Tibial nerve (tissue), 4 donors: ENCODE measurements at regions not wholly inside any gene's neighbourhood (a gene's known extent, or its start where the extent isn't known, plus 50 kb on each side); places are given as distances from the start of the nearest gene placed in this dataset.

Experiments used
- DNase-seq, 2 donors: peaks; one replicate each; pipeline ENCODE4 v3.0.0-alpha.2; 2019; ENCODE audit warnings: low spot score in 2 of 2
- H3K27ac ChIP-seq, 4 donors: fragments of 200-600 bp; sonication (generic) in 3 of 4; one replicate each; pipeline ENCODE4 v1.5.1; 2017 to 2019; ENCODE audit warnings: mild to moderate bottlenecking in 1 of 4
- H3K27me3 ChIP-seq, 2 donors: fragments of 200-600 bp; sonication (generic) in 1 of 2; one replicate each; pipeline versions ENCODE4 v1.5.1 to v1.6.0; 2017 to 2019
- H3K36me3 ChIP-seq, 3 donors: fragments of 200-600 bp; sonication (generic); one replicate each; pipeline ENCODE4 v1.5.1; 2018 to 2019
- H3K4me1 ChIP-seq, 4 donors: fragments of 200-600 bp; sonication (generic) in 3 of 4; one replicate each; pipeline ENCODE4 v1.5.1; 2017 to 2019
- H3K4me3 ChIP-seq, 4 donors: fragments of 200-600 bp; sonication (generic) in 3 of 4; one replicate each; pipeline ENCODE4 v1.5.1; 2017 to 2019; ENCODE audit warnings: mild to moderate bottlenecking in 1 of 4, moderate library complexity in 1 of 4
- H3K9me3 ChIP-seq, 4 donors: fragments of 200-600 bp; sonication (generic) in 3 of 4; one replicate each; pipeline ENCODE4 v1.5.1; 2017 to 2019
- EP300 ChIP-seq, 2 donors: sonication (generic); formaldehyde crosslinking; IDR thresholded peaks; one replicate each; pipeline ENCODE4 v1.6.1; 2017; ENCODE audit warnings: antibody characterized with exemption in 2 of 2, mild to moderate bottlenecking in 1 of 2
- POLR2A ChIP-seq, 2 donors: fragments of 450-650 bp; IDR thresholded peaks; one replicate each; pipeline ENCODE4 v1.6.1; 2017; ENCODE audit warnings: antibody characterized with exemption in 2 of 2, mild to moderate bottlenecking in 2 of 2, moderate library complexity in 2 of 2
- WGBS, 2 donors: methylation state at CpG; one replicate each; pipeline ENCODE4 v1.1.5; 2018; 5-methylcytosine and 5-hydroxymethylcytosine counted together
- TF ChIP-seq, protein P1 (sequence below), 5 experiments: fragments of 200-600 bp in 3 of 5; fragments of 450-650 bp in 2 of 5; sonication (generic) in 3 of 5; IDR thresholded peaks; one replicate each; pipeline ENCODE4 v1.5.1; 2016 to 2019; ENCODE audit warnings: antibody characterized with exemption in 5 of 5, mild to moderate bottlenecking in 3 of 5, moderate library complexity in 2 of 5

GRCh38 chr12:39230086-39230485, 212.8 kb downstream of the KIF21A start:
- H3K36me3 ChIP-seq, result no peaks in the 10 kb centered on the region
- TF ChIP-seq, protein P1, sequence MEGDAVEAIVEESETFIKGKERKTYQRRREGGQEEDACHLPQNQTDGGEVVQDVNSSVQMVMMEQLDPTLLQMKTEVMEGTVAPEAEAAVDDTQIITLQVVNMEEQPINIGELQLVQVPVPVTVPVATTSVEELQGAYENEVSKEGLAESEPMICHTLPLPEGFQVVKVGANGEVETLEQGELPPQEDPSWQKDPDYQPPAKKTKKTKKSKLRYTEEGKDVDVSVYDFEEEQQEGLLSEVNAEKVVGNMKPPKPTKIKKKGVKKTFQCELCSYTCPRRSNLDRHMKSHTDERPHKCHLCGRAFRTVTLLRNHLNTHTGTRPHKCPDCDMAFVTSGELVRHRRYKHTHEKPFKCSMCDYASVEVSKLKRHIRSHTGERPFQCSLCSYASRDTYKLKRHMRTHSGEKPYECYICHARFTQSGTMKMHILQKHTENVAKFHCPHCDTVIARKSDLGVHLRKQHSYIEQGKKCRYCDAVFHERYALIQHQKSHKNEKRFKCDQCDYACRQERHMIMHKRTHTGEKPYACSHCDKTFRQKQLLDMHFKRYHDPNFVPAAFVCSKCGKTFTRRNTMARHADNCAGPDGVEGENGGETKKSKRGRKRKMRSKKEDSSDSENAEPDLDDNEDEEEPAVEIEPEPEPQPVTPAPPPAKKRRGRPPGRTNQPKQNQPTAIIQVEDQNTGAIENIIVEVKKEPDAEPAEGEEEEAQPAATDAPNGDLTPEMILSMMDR (IDR thresholded peaks at IDR 0.05), result no peak
- no peak for TF ChIP-seq POLR2A (IDR thresholded peaks at IDR 0.05)
- no peak for TF ChIP-seq EP300 (IDR thresholded peaks at IDR 0.05)
- 74 to 77% methylated on average over 3 of the region's 3 CpGs for WGBS, 2 donors
- no peak for DNase-seq
- H3K27me3 ChIP-seq, result no peaks in the 10 kb centered on the region
- no peak overlapping the region for H3K4me3 ChIP-seq
- H3K4me1 ChIP-seq, result no peaks in the 10 kb centered on the region
- no peaks in the 10 kb centered on the region for H3K9me3 ChIP-seq
- H3K27ac ChIP-seq, result no peak overlapping the region

GRCh38 chr12:39227218-39227617, 215.7 kb downstream of the KIF21A start:
- Histone ChIP-seq H3K27ac (no peak overlapping the region), H3K4me3 (no peak overlapping the region), H3K9me3 (peaks cover 0 to 3% (median 0%) of the 10 kb centered on the region in 4 donors), H3K4me1 (no peaks in the 10 kb centered on the region), H3K27me3 (no peaks in the 10 kb centered on the region), H3K36me3 (no peaks in the 10 kb centered on the region)
- WGBS, 2 donors, result 34 to 49% methylated on average over 2 of the region's 2 CpGs
- TF ChIP-seq POLR2A (IDR thresholded peaks at IDR 0.05), result no peak
- TF ChIP-seq, protein P1 (IDR thresholded peaks at IDR 0.05), result no peak
- DNase-seq, result no peak

- Histone ChIP-seq H3K9me3 (peaks cover 0 to 3% (median 0%) of the 10 kb centered on the region in 4 donors), H3K4me3 (no peak overlapping the region), H3K4me1 (no peaks in the 10 kb centered on the region), H3K36me3 (no peaks in the 10 kb centered on the region), H3K27me3 (no peaks in the 10 kb centered on the region), H3K27ac (no peak overlapping the region)
- TF ChIP-seq EP300 (IDR thresholded peaks at IDR 0.05) (no peak), POLR2A (IDR thresholded peaks at IDR 0.05) (no peak)
- DNase-seq, result no peak
These were observed 217.9 kb downstream of the KIF21A start for GRCh38 chr12:39224971-39225370.

DNA sequence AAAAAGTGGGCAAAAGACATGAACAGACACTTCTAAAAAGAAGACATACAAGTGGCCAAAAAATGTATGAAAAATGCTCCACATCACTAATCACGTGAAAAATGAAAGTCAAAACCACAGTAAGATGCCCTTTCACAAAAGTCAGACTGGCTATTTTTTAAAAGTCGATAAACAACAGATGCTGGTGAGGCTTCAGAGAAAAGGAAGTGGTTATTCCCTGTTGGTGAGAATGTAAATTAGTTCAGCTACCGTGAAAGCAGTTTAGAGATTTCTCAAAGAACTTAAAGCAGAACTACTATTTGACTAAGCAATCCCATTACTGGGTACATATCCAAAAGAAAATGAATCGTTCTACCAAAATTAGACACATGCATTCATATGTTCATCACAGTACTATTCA, 237.0 kb downstream of the KIF21A start:
- Histone ChIP-seq H3K36me3 (no peaks in the 10 kb centered on the region), H3K9me3 (peaks cover 0 to 19% (median 3%) of the 10 kb centered on the region in 4 donors), H3K27me3 (no peaks in the 10 kb centered on the region), H3K4me3 (no peak overlapping the region), H3K27ac (no peak overlapping the region), H3K4me1 (no peaks in the 10 kb centered on the region)
- DNase-seq, result no peak
- WGBS, 2 donors, result 53 to 56% methylated on average over 4 of the region's 4 CpGs
- TF ChIP-seq POLR2A (IDR thresholded peaks at IDR 0.05), result no peak
- TF ChIP-seq EP300 (IDR thresholded peaks at IDR 0.05), result no peak
- TF ChIP-seq, protein P1 (IDR thresholded peaks at IDR 0.05), result no peak

- H3K36me3 ChIP-seq, result no peaks in the 10 kb centered on the region
- H3K4me3 ChIP-seq, result no peak overlapping the region
- H3K27me3 ChIP-seq, result no peaks in the 10 kb centered on the region
- peaks cover 0 to 14% (median 3%) of the 10 kb centered on the region in 4 donors for H3K9me3 ChIP-seq
- no peak for DNase-seq
- TF ChIP-seq POLR2A (IDR thresholded peaks at IDR 0.05) (no peak), EP300 (IDR thresholded peaks at IDR 0.05) (no peak)
- TF ChIP-seq, protein P1 (IDR thresholded peaks at IDR 0.05), result no peak
- H3K4me1 ChIP-seq, result no peaks in the 10 kb centered on the region
- WGBS, 2 donors, result 4 to 11% methylated on average over 4 of the region's 4 CpGs
- no peak overlapping the region for H3K27ac ChIP-seq
These were observed 243.6 kb downstream of the KIF21A start for GRCh38 chr12:39199351-39199750.

DNA sequence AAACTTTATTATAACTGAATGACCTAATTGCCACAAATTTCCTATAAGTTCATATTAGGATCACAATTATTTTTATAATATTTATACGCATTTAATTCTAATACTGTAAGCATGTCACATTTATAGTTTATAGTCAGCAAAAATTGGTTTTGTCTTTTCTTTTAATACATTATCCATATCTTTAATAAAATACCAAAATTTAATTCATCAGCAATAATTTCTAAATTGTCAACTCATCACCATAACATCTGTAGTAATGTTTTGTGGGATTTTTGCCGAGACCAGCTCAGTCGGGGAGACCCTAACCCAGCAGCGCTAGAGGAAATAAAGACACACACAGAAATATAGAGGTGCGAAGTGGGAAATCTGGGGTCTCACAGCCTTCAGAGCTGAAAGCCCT, 254.2 kb downstream of the KIF21A start:
- Histone ChIP-seq H3K4me3 (no peak overlapping the region), H3K9me3 (peaks cover 0 to 5% (median 0%) of the 10 kb centered on the region in 4 donors), H3K27ac (no peak overlapping the region), H3K36me3 (no peaks in the 10 kb centered on the region), H3K4me1 (no peaks in the 10 kb centered on the region), H3K27me3 (no peaks in the 10 kb centered on the region)
- no peak for DNase-seq
- TF ChIP-seq POLR2A (IDR thresholded peaks at IDR 0.05) (no peak), EP300 (IDR thresholded peaks at IDR 0.05) (no peak)
- TF ChIP-seq, protein P1 (IDR thresholded peaks at IDR 0.05), result no peak
- WGBS, 2 donors, result 94 to 95% methylated on average over 5 of the region's 5 CpGs
